ENCODE measurements at regions not wholly inside any gene's neighbourhood (a gene's known extent, or its start where the extent isn't known, plus 50 kb on each side); places are given as distances from the start of the nearest gene placed in this dataset.

DNA sequence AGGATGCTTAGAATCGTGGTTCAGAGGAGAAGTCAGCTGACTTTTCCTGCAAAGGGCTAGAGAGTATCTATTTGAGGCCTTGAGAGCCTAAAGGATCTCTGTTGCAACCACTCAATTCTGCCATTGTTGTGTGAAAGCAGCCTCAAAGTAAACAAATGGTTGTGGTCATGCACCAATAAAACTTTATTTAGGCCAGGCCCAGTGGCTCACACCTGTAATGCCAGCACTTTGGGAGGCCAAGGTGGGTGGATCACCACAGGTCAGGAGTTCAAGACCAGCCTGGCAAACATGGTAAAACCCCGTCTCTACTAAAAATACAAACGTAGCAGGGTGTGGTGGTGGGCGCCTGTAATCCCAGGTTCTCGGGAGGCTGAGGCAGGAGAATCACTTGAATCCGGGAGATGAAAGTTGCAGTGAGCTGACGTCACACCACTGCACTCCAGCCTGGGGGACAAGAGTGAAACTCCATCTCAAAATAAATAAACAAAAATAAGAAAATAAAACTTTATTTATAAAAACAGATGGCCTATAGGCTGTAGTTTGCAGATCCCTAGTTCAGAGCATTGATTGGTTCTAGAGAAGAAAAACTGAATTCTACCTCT is 135.9 kb upstream of the KLF4 start:
- Histone ChIP-seq H3K27me3 (ENCODE audit: control insufficient read depth, extremely low read depth, insufficient read depth, low read length) (no peaks in the 10 kb centered on the region), H3K4me1 (ENCODE audit: control insufficient read depth, extremely low read depth, insufficient read depth, low read length) (no peaks in the 10 kb centered on the region), H3K4me2 (ENCODE audit: control insufficient read depth, extremely low read depth, insufficient read depth, low read depth, low read length) (no peak overlapping the region), H3K9me3 (ENCODE audit: control insufficient read depth, low read depth, low read length) (no peaks in the 10 kb centered on the region), H3K4me3 (ENCODE audit: control insufficient read depth in 2 of 3, extremely low read depth in 1 of 3, insufficient read depth in 2 of 3, low read depth in 1 of 3, low read length in 3 of 3) (no peak overlapping the region), H3K9ac (ENCODE audit: control insufficient read depth, extremely low read depth, insufficient read depth, low read length) (no peak overlapping the region), H3K36me3 (ENCODE audit: control insufficient read depth in 2 of 2, extremely low read depth in 1 of 2, insufficient read depth in 2 of 2, low read length in 2 of 2) (no peaks in the 10 kb centered on the region), H2AFZ (ENCODE audit: control insufficient read depth, low read length) (no peak overlapping the region), H4K20me1 (ENCODE audit: control insufficient read depth, extremely low read depth, insufficient read depth, low read length) (no peaks in the 10 kb centered on the region), H3K9me1 (ENCODE audit: control insufficient read depth, extremely low read depth, insufficient read depth, low read length) (no peaks in the 10 kb centered on the region), H3K27ac (ENCODE audit: control insufficient read depth, insufficient read depth, low read length) (no peak overlapping the region), H3K79me2 (ENCODE audit: control insufficient read depth, insufficient read depth, low read length) (no peaks in the 10 kb centered on the region)
- TF ChIP-seq, protein P1, sequence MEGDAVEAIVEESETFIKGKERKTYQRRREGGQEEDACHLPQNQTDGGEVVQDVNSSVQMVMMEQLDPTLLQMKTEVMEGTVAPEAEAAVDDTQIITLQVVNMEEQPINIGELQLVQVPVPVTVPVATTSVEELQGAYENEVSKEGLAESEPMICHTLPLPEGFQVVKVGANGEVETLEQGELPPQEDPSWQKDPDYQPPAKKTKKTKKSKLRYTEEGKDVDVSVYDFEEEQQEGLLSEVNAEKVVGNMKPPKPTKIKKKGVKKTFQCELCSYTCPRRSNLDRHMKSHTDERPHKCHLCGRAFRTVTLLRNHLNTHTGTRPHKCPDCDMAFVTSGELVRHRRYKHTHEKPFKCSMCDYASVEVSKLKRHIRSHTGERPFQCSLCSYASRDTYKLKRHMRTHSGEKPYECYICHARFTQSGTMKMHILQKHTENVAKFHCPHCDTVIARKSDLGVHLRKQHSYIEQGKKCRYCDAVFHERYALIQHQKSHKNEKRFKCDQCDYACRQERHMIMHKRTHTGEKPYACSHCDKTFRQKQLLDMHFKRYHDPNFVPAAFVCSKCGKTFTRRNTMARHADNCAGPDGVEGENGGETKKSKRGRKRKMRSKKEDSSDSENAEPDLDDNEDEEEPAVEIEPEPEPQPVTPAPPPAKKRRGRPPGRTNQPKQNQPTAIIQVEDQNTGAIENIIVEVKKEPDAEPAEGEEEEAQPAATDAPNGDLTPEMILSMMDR (optimal IDR thresholded peaks at IDR 0.05 in 1 of 3, IDR thresholded peaks at IDR 0.05 in 1 of 3, conservative IDR thresholded peaks at IDR 0.05 in 1 of 3; ENCODE audit: extremely low read depth in 1 of 3, insufficient read depth in 2 of 3, low read length in 3 of 3) = no peak
- no peak for TF ChIP-seq EZH2 (IDR thresholded peaks at IDR 0.05; ENCODE audit: low read length)
- DNase-seq (ENCODE audit: low read depth, low spot score) = no peak
- dilution Hi-C loops (cut with MboI; ENCODE audit: extremely low pct_ligation_motif_present, low sequenced_read_pairs) = no loop called here
- no peak for FAIRE-seq

DNA sequence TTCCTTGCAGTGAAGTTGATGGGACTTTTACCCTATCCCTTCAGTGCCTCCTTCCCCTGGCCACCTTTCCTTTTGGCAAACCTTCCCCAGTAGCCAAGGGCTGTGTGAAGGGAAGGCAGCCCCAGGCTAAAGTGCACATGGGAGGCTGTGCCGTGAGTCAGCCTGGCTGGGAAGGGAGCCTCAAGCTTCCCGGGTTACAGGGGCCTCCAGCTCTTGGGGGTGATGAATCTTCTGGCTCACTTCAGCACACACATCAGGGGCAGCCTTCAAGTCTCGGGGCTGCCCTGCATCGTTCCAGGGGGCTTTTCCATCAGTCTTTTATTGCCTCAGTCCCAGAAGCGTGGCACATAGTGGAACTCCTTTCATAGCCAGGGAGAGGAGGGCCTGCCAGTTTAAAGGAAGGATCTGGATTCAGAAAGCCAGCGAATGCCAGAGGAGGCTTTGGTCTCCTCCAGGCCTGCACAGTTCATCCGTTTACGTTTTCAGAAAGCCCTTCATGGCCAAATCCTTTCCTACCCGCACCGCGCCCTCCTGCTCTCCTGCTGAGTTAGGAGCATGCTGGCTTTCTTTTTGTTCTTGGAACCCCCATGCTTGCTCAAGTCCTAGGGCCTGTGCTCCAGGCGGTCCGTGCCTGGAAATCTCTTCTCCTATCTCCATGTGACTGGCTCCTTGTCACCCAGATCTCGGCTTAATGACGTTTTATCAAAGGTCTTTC is 134.8 kb upstream of the KLF4 start:
- no peaks in the 10 kb centered on the region for H3K9me1 ChIP-seq (ENCODE audit: control insufficient read depth, extremely low read depth, insufficient read depth, low read length)
- no peaks in the 10 kb centered on the region for H4K20me1 ChIP-seq (ENCODE audit: control insufficient read depth, extremely low read depth, insufficient read depth, low read length)
- dilution Hi-C loops (cut with MboI; ENCODE audit: extremely low pct_ligation_motif_present, low sequenced_read_pairs) = no loop called here
- DNase-seq (ENCODE audit: low read depth, low spot score) = peak; percentile 7
- FAIRE-seq = no peak
- H3K79me2 ChIP-seq (ENCODE audit: control insufficient read depth, insufficient read depth, low read length) = no peaks in the 10 kb centered on the region
- H3K4me3 ChIP-seq (ENCODE audit: control insufficient read depth in 2 of 3, extremely low read depth in 1 of 3, insufficient read depth in 2 of 3, low read depth in 1 of 3, low read length in 3 of 3) = no peak overlapping the region
- no peak overlapping the region for H3K27ac ChIP-seq (ENCODE audit: control insufficient read depth, insufficient read depth, low read length)
- H3K9ac ChIP-seq (ENCODE audit: control insufficient read depth, extremely low read depth, insufficient read depth, low read length) = no peak overlapping the region
- TF ChIP-seq, protein P1 (optimal IDR thresholded peaks at IDR 0.05 in 1 of 3, IDR thresholded peaks at IDR 0.05 in 1 of 3, conservative IDR thresholded peaks at IDR 0.05 in 1 of 3; ENCODE audit: extremely low read depth in 1 of 3, insufficient read depth in 2 of 3, low read length in 3 of 3) = no peak
- TF ChIP-seq EZH2 (IDR thresholded peaks at IDR 0.05; ENCODE audit: low read length) = no peak
- H3K4me1 ChIP-seq (ENCODE audit: control insufficient read depth, extremely low read depth, insufficient read depth, low read length) = no peaks in the 10 kb centered on the region
- H2AFZ ChIP-seq (ENCODE audit: control insufficient read depth, low read length) = no peak overlapping the region
- no peaks in the 10 kb centered on the region for H3K27me3 ChIP-seq (ENCODE audit: control insufficient read depth, extremely low read depth, insufficient read depth, low read length)
- no peaks in the 10 kb centered on the region for H3K9me3 ChIP-seq (ENCODE audit: control insufficient read depth, low read depth, low read length)
- no peak overlapping the region for H3K4me2 ChIP-seq (ENCODE audit: control insufficient read depth, extremely low read depth, insufficient read depth, low read depth, low read length)
- no peaks in the 10 kb centered on the region for H3K36me3 ChIP-seq (ENCODE audit: control insufficient read depth in 2 of 2, extremely low read depth in 1 of 2, insufficient read depth in 2 of 2, low read length in 2 of 2)

Measured in keratinocyte (primary cell).